ENCODE measurements at regions not wholly inside any gene's neighbourhood (a gene's known extent, or its start where the extent isn't known, plus 50 kb on each side); places are given as distances from the start of the nearest gene placed in this dataset.
"Not testable (repeated sequence)": the region's sequence is repeated elsewhere in the genome, so short reads cannot be mapped to it uniquely, and the experiment has no call there.

DNA sequence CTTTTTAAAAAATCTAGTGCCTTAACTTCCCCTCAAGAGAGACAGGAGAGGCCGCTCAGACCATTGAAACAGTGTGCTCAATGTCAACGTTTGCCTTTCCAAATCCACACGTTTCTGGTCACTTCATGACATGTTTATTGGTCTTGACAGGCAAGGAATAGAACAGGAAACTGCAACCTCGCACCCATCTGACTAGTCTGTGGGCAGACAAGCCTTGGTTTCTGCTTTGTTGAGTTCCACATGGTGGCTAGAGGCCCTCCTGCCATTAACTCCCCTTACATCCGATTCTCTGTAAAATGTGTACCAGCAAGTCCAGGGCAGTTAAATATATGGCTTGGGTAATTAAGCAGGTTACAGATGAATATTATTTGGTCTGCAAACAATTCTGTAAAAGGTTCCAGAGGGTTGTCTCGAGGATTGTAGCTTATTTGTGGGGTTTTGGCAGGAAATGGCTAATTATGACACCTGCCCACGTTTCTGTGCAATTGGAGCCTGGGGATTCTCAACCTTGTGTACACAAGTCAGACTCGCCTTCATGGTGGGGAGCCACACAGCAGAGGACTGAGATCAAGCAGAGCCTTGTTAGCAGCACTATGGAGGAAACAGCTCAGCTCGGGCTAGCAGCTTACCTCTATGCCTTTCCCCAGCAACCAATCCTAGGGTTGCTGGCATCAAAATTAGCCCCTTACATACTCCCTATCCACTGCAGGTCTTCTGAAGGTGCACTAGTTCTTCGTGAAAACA is 317.5 kb upstream of the IGF1R start:
- no peak for DNase-seq

DNA sequence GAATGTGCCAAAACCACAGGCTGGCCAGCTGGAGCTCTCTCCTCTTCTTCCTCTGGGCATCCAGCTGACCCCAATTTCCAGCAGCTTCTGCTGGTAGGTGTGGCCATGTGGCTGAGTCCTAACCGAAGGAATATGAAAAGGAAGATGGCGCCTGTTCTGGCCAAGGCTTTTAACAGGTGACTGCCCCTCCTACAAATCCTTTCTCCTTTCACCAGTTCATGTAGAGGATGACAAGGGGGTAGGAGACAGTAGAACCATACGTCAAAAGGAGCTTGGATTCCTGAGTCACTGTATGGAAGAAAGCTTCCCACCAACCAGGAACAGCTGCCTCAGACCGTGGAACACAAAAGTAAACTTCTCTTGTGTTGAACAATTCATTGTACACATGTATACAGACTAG is 316.7 kb upstream of the IGF1R start:
- DNase-seq, result no peak

DNA sequence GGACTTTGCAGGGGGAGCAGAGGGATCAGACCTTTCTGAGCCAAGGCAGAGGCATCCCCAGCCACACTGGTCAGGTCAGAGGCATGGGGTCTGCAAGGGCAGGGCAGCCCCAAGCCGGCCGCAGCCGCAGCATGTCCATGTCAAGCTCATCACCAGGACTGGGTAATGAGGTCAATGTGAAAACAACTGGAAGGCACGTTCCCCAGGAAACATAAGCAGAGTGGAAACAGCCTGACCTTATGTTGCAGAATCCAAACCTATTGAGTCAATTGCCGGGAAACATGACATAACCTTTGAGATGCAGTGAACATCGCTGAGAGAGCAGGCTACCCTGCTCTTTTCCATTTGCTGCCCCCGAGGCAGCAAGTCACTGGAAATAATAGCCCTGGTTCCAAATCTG is 315.1 kb upstream of the IGF1R start:
- DNase-seq, result no peak

DNA sequence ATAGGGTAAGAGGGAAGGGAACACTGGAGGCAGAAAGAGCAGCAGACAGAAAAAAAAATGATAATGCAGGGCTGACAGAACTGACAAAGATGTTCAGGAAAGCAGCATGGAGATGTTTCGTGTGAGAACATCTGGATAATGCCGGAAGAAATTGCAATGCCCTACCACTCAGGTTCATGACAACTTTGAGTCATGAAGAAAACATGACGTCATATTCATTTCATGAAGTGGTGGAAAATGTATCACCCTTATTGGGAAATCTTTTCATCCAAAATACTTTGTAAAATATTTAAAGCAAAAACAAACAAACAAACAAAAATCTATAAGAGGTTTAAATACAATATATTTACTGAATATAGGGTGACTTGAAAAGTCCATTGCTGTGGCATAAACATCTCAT is 305.4 kb upstream of the IGF1R start:
- DNase-seq, result no peak

DNA sequence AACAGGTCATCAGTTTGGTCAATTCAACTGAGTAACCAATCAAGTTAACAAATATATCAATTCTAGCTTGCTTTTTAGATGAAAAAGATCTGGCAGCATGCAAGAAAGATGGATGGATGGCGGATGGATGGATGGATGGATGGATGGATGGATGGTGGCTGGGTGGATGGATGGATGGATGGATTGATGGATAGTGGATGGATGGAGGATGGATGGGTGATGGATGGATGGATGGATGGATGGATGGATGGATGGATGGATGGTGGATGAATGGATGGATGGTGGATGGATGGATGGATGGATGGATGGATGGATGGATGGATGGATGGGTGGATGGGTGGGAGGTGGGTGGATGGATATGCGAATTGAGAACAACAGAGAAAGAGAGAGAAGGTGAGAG is 303.7 kb upstream of the IGF1R start:
- no peak for DNase-seq

DNA sequence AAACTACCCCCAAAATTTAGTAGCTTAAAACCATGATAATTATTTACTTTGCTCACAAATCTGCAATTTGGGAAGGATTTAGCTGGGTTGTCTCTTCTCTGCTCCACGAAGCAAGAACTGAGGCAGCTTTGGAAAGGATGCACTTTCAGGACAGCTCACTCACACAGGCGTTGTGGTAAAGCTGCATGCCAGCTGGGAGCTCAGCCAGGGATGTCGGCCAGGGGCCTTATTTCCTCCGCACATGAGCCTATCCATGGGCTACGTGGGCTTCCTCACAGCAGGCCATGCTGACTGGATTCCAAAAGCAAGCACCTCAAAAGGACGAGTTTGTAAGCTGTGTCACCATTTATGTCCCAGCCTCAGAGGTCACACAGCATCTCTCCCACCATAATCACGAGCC is 301.3 kb upstream of the IGF1R start:
- no peak for DNase-seq

DNA sequence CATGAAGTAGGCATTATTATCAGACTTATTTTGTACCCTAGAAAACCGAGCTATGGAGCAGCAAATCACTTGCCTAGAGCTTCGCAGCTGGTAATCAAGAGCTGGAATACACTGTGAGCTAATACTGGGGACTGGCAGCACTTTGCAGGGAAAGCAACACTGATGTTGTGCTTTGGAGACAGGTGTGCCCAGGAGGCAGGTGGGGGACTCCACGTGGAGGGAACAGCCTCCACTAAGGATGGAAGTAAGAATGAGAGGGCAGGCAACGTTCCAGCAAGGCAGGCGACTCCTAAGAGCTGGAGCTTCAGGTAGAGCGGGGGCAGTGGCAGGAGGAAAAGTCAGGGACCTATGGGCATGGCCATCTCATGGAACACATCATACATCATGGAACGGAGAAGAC is 300.5 kb upstream of the IGF1R start:
- DNase-seq, result no peak

DNA sequence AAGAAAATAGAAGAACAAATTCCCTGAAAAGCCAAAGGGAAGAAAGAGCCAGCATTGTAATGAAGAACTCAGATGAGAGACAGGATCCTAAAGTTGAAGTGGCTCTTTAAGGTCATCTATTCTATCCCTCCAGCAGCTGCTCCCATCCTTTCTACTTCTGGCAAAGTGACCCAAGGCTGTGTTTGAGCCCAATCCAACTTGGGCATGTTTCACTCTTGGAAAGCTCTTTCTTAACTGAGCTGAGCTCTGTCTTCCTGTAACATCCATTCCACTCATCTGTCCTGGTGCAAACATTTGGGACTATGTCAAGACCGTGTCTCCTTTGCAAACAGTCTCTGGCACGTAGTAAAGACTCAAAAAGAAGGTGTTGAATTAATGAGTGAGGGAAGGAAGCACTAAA is 298.1 kb upstream of the IGF1R start:
- no peak for DNase-seq

DNA sequence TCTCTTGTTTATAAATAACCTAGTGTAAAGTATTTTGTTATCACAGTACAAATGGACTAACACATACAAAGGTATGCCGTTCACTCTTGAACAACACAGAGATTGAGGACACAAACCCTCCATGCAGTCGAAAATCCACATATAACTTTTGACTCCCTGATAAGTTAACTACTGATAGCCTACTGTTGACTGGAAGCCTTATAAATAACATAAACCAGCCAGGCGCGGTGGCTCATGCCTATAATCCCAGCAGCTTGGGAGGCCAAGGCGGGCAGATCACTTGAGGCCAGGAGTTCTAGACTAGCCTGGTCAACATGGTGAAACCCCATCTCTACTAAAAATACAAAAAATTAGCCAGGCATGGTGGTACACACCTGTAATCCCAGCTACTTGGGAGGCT is 290.1 kb upstream of the IGF1R start:
- DNase-seq, result not testable (repeated sequence)

DNA sequence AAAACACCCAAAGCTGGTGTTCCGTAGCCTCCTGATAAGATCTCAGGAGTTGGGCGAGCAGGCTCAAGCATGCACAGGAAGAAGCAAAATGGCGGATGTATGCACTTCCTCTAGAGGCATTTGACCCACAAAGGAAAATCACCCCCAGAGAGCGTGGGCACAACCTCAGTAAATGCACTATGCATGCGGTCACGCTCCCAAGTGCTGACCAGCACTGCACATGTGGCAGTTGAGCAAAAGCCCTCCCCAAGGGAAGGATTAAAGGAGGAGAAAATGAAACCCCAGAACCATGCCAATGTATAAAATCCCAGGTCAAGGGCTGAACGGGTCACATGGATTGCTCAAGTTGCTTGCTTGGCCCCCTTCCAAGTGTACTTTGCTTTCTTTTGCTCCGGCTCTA is 289.4 kb upstream of the IGF1R start:
- DNase-seq, result no peak

DNA sequence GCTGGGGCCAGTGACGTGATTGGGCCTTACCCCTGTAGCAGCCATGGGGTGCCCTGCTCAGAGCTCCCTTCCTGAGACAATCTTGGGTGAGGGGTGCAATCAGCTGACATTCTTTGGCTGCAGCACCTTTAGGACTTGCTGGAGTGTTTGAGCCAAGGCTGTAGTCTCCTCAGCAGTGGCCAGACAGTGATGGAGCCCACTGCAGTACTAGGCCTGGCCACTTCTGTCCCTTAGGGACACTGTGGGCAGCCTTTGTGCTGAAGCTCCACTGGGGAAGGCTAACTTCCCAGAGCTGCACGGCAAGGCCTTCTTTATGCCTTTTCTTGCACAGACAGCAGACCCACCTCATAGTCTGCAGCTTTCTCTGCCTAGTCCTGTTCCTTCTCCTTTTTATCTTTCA is 284.9 kb upstream of the IGF1R start:
- DNase-seq, result no peak

DNA sequence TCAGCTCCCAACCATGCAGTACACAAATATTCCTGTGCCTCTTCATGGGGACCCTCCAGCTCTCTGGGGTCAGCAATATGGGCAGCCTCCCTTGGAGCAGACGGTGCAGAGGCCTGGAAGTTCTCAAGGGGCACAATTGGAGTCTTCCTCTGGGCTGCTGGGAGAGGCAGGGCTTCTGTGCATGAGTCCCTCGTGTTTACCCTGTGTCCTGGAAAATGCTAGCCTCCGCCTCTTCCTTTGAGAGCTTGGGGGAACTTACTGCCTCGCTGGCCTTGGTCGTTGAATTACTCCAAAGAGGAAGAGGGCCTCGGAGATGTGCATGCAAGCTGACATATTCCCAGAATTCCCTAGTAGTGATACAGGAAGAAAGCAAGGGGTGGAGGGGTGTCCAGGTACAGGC is 284.4 kb upstream of the IGF1R start:
- DNase-seq, result no peak

DNA sequence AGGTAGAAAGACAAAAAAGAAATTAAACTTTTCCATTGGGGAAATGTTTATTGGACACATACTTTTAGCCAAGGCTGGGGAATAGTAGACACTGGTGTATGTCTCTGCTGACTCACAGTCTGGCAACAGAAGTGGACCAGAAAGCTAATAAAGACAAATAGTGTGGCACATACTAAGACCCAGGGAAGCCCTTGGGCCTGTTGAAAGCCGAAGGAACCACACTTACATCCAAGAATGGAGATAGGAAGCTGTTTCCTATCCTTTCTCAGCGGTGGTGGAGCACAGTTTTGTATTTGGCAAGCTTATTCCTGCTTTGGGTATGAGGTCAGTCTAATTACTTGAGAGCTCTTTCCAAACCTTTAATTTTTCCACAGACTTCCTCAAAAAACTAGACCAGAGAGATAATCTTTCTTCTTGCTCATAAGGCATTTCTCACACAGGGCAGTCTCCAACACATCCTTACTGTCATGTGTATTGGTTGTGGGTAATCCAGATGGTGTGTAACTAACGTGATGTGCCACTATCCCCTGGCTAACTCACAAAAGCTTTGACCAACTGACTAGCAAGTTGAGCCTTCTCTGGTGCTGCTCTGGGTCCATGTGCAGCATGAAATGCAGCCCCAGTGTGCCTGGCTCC is 279.1 kb upstream of the IGF1R start:
- DNase-seq, result no peak

DNA sequence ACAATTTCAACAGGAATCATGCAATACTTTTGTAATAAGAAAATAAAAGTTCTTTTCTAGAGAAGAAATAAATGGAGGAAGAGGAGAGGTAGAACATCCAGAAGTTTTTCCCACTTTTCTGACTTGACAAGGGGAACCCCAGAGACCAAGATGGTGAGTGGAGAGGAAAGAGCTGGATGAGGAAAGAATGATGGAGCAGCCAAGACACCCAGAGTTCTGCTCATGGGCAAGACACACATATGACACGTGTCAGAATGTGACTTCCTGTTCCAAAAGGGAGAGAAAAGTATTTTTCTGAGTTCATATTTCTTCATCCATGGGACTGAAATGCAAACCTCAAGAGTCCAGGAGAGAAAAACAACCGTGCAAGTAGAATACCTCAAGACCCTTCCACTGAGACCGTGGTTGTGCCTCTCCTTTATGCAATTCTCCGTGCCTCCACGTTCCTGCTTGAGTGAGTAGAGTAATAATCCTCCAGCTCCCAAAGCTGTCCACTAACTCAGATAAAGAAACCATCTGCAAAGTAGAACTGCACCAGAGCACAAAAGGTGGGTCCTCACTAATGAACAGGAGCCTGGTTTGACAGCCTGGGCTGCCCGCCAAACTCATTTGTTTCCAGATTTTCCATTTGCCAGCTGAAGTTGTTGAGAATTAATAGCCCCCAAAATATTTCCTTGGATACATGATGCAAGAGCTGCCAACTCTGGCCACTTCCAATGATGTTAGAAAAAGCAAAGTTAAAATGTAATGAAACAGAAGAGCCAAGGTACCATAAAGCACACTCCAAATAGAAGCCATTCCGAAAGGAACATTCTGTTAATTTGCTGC is 272.6 kb upstream of the IGF1R start:
- no peak for DNase-seq

DNA sequence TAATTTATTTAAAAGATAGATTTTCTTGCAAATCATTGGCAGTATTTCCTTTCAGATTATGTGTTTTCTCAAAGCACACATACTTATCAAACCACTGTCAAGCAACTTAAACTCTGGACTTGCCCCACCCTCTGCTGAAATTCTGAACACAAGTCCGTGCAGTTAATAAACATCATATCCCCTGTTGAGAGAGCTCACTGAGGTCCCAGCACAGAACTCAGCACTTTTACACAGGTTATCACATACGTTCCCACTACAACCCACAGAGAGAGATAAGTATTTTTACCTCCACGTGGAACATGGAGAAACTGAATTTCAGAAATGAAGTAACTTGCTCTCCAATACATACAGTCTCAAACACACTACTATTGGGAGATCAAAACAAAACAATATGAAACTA is 267.6 kb upstream of the IGF1R start:
- no peak for DNase-seq

DNA sequence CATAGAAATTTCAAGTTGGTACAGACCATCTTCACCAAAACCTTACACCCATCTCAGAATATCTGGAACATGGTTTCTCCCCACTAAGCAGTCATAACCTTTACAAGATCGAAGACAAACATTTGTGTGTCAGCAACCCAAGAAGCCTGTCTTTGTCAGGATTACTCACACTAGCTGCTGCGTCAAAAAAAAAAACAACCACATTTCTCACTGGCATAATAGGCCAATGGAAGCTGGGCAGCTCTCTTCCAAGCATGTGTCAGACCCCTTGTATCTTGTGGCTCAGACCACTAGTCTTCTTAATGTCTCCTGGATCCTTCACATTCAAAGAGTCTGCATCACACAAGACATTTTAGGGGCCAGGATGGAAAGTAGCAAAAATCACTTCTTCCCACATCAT is 266.9 kb upstream of the IGF1R start:
- DNase-seq, result no peak

DNA sequence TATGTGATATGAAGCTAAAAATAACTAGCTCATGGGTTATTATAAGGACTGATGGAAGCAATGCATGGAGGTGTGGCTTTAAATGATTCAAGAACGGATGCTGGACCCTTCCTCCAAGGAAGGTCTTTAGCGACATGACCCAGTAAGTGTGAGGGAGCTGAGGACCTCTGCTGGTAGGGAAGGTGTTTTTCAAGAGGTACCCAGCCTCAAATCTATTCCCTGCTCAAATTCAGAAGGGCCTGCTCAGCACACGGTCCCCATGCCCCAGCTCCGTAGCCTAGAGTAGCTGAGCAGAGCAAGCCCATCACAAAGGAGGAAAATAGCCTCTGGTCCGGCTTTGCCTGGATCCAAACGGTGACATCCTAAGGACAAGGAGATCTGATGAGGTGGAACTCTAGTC is 266.2 kb upstream of the IGF1R start:
- DNase-seq, result no peak

DNA sequence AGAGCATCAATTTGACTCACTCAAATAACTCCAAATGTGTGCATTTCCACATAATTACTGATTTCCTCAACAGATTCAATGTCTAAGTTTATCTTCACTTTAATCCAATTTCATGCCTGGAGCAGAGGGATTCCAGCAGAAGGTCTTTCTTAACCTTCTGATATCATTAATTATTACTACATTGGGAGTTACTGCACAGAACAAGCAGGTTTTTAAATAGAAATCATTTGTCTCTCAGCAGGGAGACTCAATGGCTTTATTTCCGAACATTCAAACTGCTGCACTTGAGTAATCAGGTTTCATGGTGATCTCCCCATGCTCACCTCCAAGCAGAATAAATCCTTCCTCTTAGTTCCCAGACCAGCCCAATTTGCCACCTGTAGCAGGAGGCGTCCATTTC is 264.8 kb upstream of the IGF1R start:
- DNase-seq, result no peak

DNA sequence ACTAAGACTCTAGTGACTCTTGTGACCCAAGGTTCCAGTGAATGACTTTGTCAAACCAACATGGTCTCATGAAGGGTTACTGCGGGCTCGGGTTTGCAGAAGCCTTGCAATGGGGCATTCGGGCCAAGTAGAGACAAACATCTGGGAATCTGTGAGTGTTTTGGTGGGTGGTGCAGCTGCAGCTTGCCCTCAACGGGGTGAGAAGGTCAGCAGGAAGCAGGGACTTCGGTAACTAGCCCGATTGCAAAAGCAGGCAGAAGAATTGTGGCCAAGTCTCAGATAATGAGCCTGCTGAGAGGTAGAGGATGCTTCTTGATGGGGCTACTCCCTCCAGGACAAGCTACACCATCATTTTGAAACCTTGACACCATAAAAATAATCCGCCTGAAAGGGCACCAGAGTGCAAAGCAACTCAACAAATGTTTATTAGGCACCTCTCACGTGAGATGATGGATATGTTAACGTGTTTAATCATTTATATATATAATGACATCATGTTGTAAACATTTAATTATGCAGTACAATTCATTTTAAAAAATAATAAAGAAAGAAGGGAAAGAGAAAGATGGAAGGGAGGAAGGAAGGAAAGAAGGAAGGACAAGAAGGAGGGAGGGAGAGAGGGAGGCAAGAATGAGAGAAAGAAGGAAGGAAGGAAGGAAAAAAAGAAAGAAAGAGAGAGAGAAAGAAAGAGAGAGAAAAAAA is 263.9 kb upstream of the IGF1R start:
- no peak for DNase-seq

DNA sequence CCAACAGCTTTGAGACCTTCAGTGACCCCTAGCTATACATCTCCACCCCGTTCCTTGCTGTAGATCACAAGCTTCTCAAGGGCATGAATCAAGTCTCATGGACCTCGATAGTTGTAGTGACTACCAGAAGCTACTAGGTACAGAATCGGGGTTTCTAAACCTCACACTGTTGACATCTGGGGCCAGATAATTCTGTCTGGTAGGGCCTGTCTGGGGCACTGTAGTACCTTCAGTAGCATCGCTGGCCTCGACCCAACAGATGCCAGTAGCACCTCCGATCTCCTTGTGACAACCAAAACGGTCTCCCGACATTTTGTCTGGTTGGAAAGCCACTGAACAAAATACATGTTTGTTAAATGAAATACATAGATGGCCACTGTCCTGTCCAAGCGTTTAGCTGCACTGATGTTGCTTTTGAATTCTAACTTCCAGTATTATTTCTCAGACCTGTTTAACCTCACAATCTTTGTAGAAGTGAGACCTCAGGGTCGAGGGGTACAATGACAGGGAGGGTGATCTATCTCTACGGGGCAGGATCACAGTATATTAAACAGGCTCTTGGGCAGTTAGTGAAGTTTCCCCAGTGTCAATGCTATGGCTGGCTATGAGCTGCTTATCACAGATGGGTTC is 262.5 kb upstream of the IGF1R start:
- DNase-seq, result no peak

DNA sequence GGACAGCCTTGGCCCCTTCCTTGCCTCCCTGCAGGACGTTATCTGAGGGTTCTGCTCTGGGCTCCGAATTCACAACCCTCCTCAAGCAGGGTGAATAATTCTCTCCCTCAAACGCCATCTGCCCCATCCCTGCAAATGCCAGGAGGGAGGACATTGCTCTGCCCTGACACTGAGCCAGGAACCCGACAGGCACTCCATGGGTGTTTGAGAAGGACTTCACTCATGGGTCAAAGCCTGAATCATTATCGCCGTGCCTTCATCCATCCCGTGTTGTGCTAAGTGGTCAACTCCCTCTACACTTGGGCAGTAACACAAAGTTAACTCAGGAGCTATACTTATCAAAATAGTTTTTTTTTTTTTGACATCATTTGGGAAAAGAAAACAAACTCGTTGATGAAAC is 261.8 kb upstream of the IGF1R start:
- DNase-seq, result no peak

DNA sequence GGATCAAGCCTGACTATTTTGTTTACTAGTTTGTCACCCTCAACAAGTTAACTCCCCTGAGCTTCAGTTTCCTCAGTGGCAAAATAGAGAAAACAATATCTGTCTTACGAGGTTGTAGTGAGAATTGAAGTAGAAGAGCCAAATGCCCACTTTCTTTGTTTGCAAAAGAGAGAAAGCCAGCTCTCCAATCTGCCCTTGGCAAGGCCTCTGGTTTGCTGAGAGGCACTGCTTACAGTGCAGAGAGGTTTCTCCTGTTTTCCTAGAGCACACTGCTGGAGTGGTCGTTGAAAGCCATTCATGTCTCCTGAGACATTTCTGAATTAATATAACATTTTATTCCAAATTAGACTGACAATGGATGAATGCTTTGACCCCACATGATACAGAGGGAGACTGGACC is 260.5 kb upstream of the IGF1R start:
- no peak for DNase-seq

DNA sequence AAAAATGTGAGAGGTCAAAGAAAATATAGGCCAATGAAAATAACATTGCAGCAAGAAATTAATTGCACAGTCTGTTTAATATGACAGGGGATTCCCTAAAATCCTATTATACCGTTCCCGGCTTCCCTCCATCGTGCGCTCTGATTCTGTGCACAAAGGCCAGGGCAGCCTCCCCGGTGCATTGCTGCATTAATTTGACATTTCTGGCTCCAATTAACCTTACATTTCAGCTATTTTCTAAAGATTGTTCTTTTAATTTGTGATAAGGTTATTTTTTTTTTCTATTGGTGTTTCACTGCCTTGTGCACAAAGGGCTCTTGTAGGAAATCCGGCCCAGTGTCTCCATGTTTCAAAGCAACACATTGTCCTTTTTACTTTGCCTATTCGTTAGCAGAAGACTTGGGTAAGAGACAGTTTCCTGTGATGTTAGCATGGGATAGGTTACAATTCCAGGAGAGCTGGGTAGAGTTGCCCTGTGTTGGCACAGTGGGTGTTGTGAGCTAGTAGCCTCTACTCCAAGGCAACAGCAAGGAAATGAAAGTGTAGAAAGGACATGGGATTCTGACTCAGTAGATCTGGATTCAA is 257.3 kb upstream of the IGF1R start:
- DNase-seq, result no peak

Measured in activated naive CD4-positive, alpha-beta T cell treated with Interleukin-2 at 50 U/mL for 16 hours (primary cell).